ENCODE measurements at regions not wholly inside any gene's neighbourhood (a gene's known extent, or its start where the extent isn't known, plus 50 kb on each side); places are given as distances from the start of the nearest gene placed in this dataset.

DNA sequence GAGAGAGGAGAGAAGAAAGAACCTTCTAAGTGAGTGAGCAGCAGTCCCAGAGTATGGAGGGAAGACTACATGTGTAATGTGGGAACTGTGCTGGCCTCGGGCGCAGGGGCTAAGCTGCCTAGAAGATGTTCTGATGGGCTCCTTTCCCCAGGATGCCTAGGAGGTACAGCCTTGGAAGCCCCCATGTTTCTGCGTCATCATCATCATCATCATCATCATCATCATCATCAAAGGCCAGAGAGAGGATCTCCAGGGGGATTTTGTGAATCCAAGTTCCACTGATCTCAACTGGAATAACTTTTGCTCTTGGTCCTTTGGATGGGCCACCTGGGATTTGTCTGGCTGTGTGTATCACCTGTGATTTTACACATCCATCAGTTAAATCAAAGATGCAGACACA lies 86.0 kb downstream of the BUB3 start:
- Mint-ChIP-seq H3K9me3 (peaks cover 6% of the 10 kb centered on the region), H3K27me3 (no peaks in the 10 kb centered on the region), H3K27ac (peak overlapping the region; percentile 94), H3K36me3 (ENCODE audit: low read depth) (peaks cover 21% of the 10 kb centered on the region), H3K4me1 (ENCODE audit: low read depth) (peaks cover 36% of the 10 kb centered on the region), H3K4me3 (no peak overlapping the region)
- ChIA-PET CTCF (no interaction called here), POLR2A (interaction anchor here (2.5 kb wide), 1 partner anchor 85 kb away, joined by 80 read pairs; the partner anchor contains the start of gene BUB3)
- H3K4me1 ChIP-seq (ENCODE audit: insufficient read depth, low read length), result peaks cover 27% of the 10 kb centered on the region
- TF ChIP-seq, protein P1, sequence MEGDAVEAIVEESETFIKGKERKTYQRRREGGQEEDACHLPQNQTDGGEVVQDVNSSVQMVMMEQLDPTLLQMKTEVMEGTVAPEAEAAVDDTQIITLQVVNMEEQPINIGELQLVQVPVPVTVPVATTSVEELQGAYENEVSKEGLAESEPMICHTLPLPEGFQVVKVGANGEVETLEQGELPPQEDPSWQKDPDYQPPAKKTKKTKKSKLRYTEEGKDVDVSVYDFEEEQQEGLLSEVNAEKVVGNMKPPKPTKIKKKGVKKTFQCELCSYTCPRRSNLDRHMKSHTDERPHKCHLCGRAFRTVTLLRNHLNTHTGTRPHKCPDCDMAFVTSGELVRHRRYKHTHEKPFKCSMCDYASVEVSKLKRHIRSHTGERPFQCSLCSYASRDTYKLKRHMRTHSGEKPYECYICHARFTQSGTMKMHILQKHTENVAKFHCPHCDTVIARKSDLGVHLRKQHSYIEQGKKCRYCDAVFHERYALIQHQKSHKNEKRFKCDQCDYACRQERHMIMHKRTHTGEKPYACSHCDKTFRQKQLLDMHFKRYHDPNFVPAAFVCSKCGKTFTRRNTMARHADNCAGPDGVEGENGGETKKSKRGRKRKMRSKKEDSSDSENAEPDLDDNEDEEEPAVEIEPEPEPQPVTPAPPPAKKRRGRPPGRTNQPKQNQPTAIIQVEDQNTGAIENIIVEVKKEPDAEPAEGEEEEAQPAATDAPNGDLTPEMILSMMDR (IDR thresholded peaks at IDR 0.05), result no peak
- ATAC-seq (ENCODE audit: poor library complexity) (no peak), DNase-seq (no peak)
- H3K9me3 ChIP-seq (ENCODE audit: control insufficient read depth in 1 of 2, insufficient read depth in 1 of 2, low read length in 2 of 2), result peaks cover 0 to 6% of the 10 kb centered on the region in 2 experiments
- no peak overlapping the region for H3K4me3 ChIP-seq (ENCODE audit: low read length)
- no peak overlapping the region for H3K27ac ChIP-seq (ENCODE audit: low read depth in 1 of 2, low read length in 2 of 2)
- intact Hi-C loops (cut with DNase I, micrococcal nuclease), result loop anchor here in 1 of 2 experiments (5.0 kb wide), 1 partner anchor 83 kb away; no protein-coding TSS in a partner anchor
- H3K27me3 ChIP-seq (ENCODE audit: control insufficient read depth in 1 of 2, insufficient read depth in 2 of 2, low read length in 2 of 2), result no peaks in the 10 kb centered on the region
- H3K36me3 ChIP-seq (ENCODE audit: insufficient read depth, low read length), result no peaks in the 10 kb centered on the region

DNA sequence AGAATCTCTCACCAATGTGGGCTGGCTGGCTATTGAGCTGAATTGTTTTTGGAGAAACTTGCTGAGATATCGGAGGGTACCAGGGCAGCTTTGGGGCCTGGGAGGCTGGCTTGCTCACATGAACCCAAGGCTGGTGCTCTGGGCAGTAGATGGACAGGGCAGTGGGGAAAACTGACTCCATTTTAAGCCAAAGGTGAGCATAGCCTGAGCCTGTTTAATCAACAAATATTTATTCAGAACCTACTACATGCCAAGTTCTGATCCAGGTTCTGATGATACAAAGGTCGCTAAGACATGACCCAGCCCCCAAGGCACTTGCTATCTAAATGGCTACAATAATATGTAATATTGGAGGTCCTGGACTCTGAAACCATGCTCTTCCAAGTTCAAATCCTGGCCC lies 86.6 kb downstream of the BUB3 start:
- no peak overlapping the region for H3K4me3 Mint-ChIP-seq
- intact Hi-C loops (cut with DNase I, micrococcal nuclease), result loop anchor here (1.0 to 5.0 kb wide), 2 partner anchors 83 to 86 kb away; partner anchors contain the start of gene BUB3 (in 1 of the 2)
- CTCF ChIA-PET, result interaction anchor here (1.7 kb wide), 1 partner anchor 84 kb away, joined by 4 read pairs; no protein-coding TSS in a partner anchor

DNA sequence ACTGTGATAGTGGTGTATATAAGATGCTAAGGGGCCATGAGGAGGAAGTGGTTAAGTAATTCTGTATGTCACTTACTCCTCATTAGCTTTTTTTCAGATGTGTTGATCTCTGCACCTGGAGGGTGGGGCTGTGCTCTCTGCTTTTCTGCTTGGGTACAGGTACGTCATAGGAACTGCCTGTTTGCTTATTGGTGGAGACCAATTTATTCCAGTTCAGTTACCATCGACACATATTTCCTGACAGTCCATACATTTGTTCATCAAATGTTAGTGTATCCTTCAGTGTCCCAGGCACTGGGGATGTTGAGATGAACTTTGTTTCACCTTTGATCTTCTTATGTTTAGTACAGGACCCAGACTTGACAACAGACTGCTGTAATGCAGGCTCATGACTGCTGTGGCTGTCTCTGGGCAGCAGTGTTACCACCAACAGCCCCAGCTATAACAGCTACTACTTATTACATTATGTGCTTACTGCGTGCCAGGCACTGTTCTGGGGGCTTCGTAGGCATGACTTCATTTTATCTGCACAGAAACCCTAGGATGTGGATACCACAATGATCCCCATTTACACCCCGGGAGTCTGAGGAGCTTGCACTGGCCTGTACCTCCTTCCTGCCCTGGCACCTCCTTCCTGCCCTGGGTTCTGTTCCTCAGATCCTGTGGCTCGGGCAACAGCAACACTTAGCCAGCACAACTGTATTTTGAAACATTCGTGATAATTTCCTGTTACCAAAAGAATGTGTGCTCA lies 87.4 kb downstream of the BUB3 start:
- POLR2A ChIA-PET, result interaction anchor here (0.6 to 2.5 kb wide), 22 partner anchors 8 to 867 kb away, joined by 3 to 80 read pairs (median 5); partner anchors contain the start of genes ACADSB, BUB3, C10orf88 and FAM24B
- CTCF ChIA-PET, result interaction anchor here (1.7 kb wide), 1 partner anchor 85 kb away, joined by 4 read pairs; no protein-coding TSS in a partner anchor

More for the DNA sequence above, 86.6 kb downstream of the BUB3 start:
- peaks cover 36% of the 10 kb centered on the region for H3K4me1 Mint-ChIP-seq (ENCODE audit: low read depth)
- DNase-seq (no peak), ATAC-seq (ENCODE audit: poor library complexity) (no peak)
- H3K27me3 Mint-ChIP-seq, result no peaks in the 10 kb centered on the region
- TF ChIP-seq, protein P1 (IDR thresholded peaks at IDR 0.05), result no peak
- peak overlapping the region; percentile 94 for H3K27ac Mint-ChIP-seq
- POLR2A ChIA-PET, result interaction anchor here (0.6 to 2.5 kb wide), 14 partner anchors 9 to 362 kb away, joined by 3 to 80 read pairs (median 6); partner anchors contain the start of genes ACADSB, BUB3, C10orf88 and FAM24B
- no peaks in the 10 kb centered on the region for H3K36me3 ChIP-seq (ENCODE audit: insufficient read depth, low read length)
- H3K27ac ChIP-seq (ENCODE audit: low read depth in 1 of 2, low read length in 2 of 2), result peak overlapping the region; percentile 40 to 87
- H3K9me3 Mint-ChIP-seq, result peaks cover 2% of the 10 kb centered on the region
- H3K36me3 Mint-ChIP-seq (ENCODE audit: low read depth), result peaks cover 18% of the 10 kb centered on the region
- no peaks in the 10 kb centered on the region for H3K27me3 ChIP-seq (ENCODE audit: control insufficient read depth in 1 of 2, insufficient read depth in 2 of 2, low read length in 2 of 2)
- peaks cover 0 to 3% of the 10 kb centered on the region in 2 experiments for H3K9me3 ChIP-seq (ENCODE audit: control insufficient read depth in 1 of 2, insufficient read depth in 1 of 2, low read length in 2 of 2)
- no peak overlapping the region for H3K4me3 ChIP-seq (ENCODE audit: low read length)
- H3K4me1 ChIP-seq (ENCODE audit: insufficient read depth, low read length), result peaks cover 27% of the 10 kb centered on the region

More for the DNA sequence above, 87.4 kb downstream of the BUB3 start:
- DNase-seq (peak; percentile 30 to 90 (median 57)), ATAC-seq (ENCODE audit: poor library complexity) (peak; percentile 88)
- Histone ChIP-seq H3K4me1 (ENCODE audit: insufficient read depth, low read length) (peaks cover 27% of the 10 kb centered on the region), H3K9me3 (ENCODE audit: control insufficient read depth in 1 of 2, insufficient read depth in 1 of 2, low read length in 2 of 2) (no peaks in the 10 kb centered on the region), H3K36me3 (ENCODE audit: insufficient read depth, low read length) (no peaks in the 10 kb centered on the region), H3K27me3 (ENCODE audit: control insufficient read depth in 1 of 2, insufficient read depth in 2 of 2, low read length in 2 of 2) (no peaks in the 10 kb centered on the region), H3K27ac (ENCODE audit: low read depth in 1 of 2, low read length in 2 of 2) (peak overlapping the region; percentile 75 to 87), H3K4me3 (ENCODE audit: low read length) (no peak overlapping the region)
- intact Hi-C loops (cut with DNase I, micrococcal nuclease), result loop anchor here (1.0 to 5.0 kb wide), 2 partner anchors 84 to 87 kb away; partner anchors contain the start of gene BUB3 (in 1 of the 2)
- H3K9me3 Mint-ChIP-seq, result peaks cover 2% of the 10 kb centered on the region
- peaks cover 16% of the 10 kb centered on the region for H3K36me3 Mint-ChIP-seq (ENCODE audit: low read depth)
- peaks cover 36% of the 10 kb centered on the region for H3K4me1 Mint-ChIP-seq (ENCODE audit: low read depth)
- no peaks in the 10 kb centered on the region for H3K27me3 Mint-ChIP-seq
- peak overlapping the region; percentile 94 for H3K27ac Mint-ChIP-seq
- TF ChIP-seq, protein P1 (IDR thresholded peaks at IDR 0.05), result no peak
- peak overlapping the region; percentile 67 for H3K4me3 Mint-ChIP-seq
